H1 (cell line): ENCODE measurements at regions not wholly inside any gene's neighbourhood (a gene's known extent, or its start where the extent isn't known, plus 50 kb on each side); places are given as distances from the start of the nearest gene placed in this dataset.

Experiments used
- RXRA ChIP-seq: IDR thresholded peaks from 2 replicates; pipeline ENCODE4 v1.6.1; 2011; ENCODE audit warnings: low read depth, mild to moderate bottlenecking, low read length, moderate library complexity; ENCODE audit not compliant: insufficient read depth
- SP4 ChIP-seq: IDR thresholded peaks from 2 replicates; pipeline ENCODE4 v1.6.1; 2012; ENCODE audit warnings: low read length, inconsistent platforms

GRCh38 chr11:44673688-44674087 lies 53.1 kb upstream of the TSPAN18 start (continued):
- TF ChIP-seq SP4 (no peak), RXRA (no peak)
